AG04449 (cell line): ENCODE measurements at regions not wholly inside any gene's neighbourhood (a gene's known extent, or its start where the extent isn't known, plus 50 kb on each side); places are given as distances from the start of the nearest gene placed in this dataset.

ENCODE experiments used
- CTCF ChIA-PET: fragments of 350-600 bp; formaldehyde crosslinking; extraction: SDS; loops from one replicate; lab custom pipeline; 2021; ENCODE audit warnings: antibody characterized with exemption; lab: Yijun Ruan, JAX
- POLR2A ChIA-PET: fragments of 400-600, 350-600 bp; formaldehyde crosslinking; extraction: SDS; loops from one replicate; lab custom pipeline; 2020; ENCODE audit warnings: antibody characterized with exemption, inconsistent platforms; lab: Yijun Ruan, JAX
- DNase-seq: peaks from one replicate; pipeline ENCODE4 v3.0.0-alpha.2; 2010; ENCODE audit warnings: low read depth, low spot score
- H3K4me3 ChIP-seq: 2 replicates; pipeline ENCODE4 v1.5.1; 2011; ENCODE audit warnings: low read depth, mild to moderate bottlenecking, control low read depth, low read length
- TF ChIP-seq, protein P1 (sequence below): IDR thresholded peaks from one replicate; pipeline ENCODE4 v1.5.1; 2011; ENCODE audit warnings: mild to moderate bottlenecking, moderate library complexity, low read length, control low read depth, inconsistent platforms; ENCODE audit not compliant: insufficient read depth; ENCODE audit errors: missing control alignments

- ChIA-PET POLR2A (interaction anchor here (0.7 to 1.6 kb wide), 7 partner anchors 13 to 379 kb away, joined by 3 to 5 read pairs (median 4); partner anchors contain the start of genes CRCP and TPST1), CTCF (interaction anchor here (0.6 to 1.6 kb wide), 6 partner anchors 9 to 463 kb away, joined by 3 to 6 read pairs (median 3); no protein-coding TSS in a partner anchor)
- peak overlapping the region; percentile 80 for H3K4me3 ChIP-seq
- DNase-seq: peak; percentile 79
- TF ChIP-seq, protein P1, sequence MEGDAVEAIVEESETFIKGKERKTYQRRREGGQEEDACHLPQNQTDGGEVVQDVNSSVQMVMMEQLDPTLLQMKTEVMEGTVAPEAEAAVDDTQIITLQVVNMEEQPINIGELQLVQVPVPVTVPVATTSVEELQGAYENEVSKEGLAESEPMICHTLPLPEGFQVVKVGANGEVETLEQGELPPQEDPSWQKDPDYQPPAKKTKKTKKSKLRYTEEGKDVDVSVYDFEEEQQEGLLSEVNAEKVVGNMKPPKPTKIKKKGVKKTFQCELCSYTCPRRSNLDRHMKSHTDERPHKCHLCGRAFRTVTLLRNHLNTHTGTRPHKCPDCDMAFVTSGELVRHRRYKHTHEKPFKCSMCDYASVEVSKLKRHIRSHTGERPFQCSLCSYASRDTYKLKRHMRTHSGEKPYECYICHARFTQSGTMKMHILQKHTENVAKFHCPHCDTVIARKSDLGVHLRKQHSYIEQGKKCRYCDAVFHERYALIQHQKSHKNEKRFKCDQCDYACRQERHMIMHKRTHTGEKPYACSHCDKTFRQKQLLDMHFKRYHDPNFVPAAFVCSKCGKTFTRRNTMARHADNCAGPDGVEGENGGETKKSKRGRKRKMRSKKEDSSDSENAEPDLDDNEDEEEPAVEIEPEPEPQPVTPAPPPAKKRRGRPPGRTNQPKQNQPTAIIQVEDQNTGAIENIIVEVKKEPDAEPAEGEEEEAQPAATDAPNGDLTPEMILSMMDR: peak; percentile 41
Measured at GRCh38 chr7:66493235-66494205, 135.2 kb upstream of the KCTD7 start.

DNA sequence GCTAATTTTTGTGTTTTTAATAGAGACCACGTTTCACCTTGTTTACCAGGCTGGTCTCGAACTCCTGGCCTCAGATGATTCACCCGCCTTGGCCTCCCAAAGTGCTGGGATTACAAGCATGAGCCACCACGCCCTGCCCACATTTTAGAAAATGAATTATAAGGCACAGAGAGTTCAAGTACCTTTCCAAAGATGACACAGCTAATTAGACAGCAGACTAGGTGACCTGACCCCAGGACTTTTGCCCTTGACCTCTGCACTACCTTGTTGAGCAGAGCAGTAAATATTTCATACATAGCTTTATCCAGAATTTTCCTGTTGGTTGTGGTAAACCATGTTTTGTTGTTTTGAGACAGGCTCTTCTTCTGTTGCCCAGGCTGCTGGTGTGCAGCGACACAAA is 131.3 kb upstream of the KCTD7 start:
- CTCF ChIA-PET: interaction anchor here (1.3 kb wide), 1 partner anchor 356 kb away, joined by 5 read pairs; no protein-coding TSS in a partner anchor
- POLR2A ChIA-PET: no interaction called here

DNA sequence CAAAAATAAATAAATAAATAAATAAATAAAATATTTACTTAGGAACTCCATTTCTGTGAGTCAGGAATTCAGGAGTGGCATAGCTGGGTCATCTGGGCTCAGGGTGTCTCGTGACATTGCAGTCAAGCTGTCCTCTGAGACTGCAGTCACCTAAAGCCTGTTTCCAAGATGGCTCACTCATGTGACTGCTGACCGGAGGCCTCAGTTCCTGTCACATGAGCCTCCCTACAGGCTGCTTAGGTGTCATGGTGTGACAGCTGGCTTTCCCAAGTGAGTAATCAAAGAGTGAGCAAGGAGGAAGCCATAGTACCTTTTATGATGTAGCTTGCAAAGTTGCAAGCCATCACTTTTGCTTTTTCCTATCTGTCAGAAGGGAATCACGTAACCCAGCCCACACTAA is 128.6 kb upstream of the KCTD7 start:
- ChIA-PET CTCF (no interaction called here), POLR2A (no interaction called here)
- TF ChIP-seq, protein P1: no peak
- DNase-seq: no peak
- H3K4me3 ChIP-seq: no peak overlapping the region

More for the DNA sequence above, 131.3 kb upstream of the KCTD7 start:
- DNase-seq: no peak
- TF ChIP-seq, protein P1: no peak
- no peak overlapping the region for H3K4me3 ChIP-seq

DNA sequence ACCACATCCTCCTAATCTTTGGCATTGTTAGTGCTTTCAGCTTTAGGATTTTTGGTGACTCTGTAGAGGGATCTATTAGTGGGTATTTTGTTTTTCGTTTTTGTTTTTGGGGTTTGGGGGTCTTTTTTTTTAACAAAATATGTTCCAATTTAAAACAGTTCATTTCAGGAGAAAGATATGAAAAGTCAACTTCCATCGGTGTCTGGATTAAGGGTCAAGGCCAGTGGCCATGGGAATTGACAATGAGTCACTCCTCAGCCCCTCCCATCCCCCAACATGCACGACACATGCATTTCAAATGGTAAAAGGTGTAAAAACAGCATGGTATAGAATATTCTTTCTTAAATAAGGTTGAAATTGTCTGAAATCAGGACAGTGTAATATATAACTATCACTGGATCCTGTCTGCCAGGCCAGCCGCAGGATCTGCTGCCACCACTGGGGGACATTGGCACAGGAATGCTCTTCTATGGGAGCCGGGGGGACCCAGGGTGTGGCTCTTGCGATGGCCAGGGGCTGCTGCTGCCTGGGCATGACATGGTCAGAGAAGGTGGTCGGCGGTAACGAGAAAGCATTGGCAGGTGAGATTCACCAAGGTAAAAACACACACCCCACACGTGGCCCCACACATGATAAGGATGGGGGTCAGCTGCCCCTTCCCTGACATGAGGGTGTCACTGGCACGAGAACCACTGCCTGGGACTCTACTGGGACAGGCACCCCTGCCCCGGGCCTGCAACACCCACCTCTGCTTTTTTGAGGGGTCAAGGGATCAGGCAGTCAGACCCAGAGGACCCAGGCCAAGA is 126.2 kb upstream of the KCTD7 start:
- no peak for DNase-seq
- ChIA-PET POLR2A (no interaction called here), CTCF (no interaction called here)
- TF ChIP-seq, protein P1: no peak
- H3K4me3 ChIP-seq: no peak overlapping the region

DNA sequence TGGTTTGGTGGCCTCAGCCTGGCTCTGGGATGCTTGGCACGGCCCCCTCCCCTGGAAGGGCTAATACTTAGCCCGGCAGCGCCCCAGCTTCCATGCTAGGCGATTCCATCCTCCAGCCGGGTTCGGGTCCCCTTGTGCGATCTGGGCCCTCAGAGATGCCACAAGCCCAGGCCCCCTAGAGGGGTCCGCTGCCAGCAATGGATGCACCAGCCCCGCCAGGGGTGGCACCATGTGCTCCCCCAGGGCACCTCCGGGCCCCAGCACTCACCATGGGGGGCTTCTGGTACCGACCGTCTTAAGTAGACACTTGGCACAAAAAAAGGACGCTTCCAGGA is 125.7 kb upstream of the KCTD7 start:
- no peak overlapping the region for H3K4me3 ChIP-seq
- TF ChIP-seq, protein P1: no peak
- no peak for DNase-seq
- ChIA-PET CTCF (no interaction called here), POLR2A (no interaction called here)
